Stomach (tissue), 4 donors: ENCODE measurements at regions not wholly inside any gene's neighbourhood (a gene's known extent, or its start where the extent isn't known, plus 50 kb on each side); places are given as distances from the start of the nearest gene placed in this dataset.

ENCODE experiments used
- CTCF ChIP-seq, 7 experiments: fragments of 450-650 bp in 4 of 7; fragments of 200-600 bp in 3 of 7; sonication (generic) in 3 of 7; IDR thresholded peaks; one replicate each; pipeline ENCODE4 v1.5.1; 2016 to 2019; ENCODE audit warnings: antibody characterized with exemption in 7 of 7, control low read depth in 2 of 7, mild to moderate bottlenecking in 1 of 7
- EP300 ChIP-seq: sonication (generic); formaldehyde crosslinking; IDR thresholded peaks from one replicate; pipeline ENCODE4 v1.6.1; 2017; ENCODE audit warnings: antibody characterized with exemption

- TF ChIP-seq CTCF (IDR thresholded peaks at IDR 0.05), result no peak
- no peak for TF ChIP-seq EP300
These were observed 148.6 kb downstream of the CD47 start for GRCh38 chr3:107942244-107942643.
